Activated CD8-positive, alpha-beta memory T cell treated with anti-CD3 and anti-CD28 coated beads, Interleukin-2, amount 50 U/mL, for 48 hours (primary cell): ENCODE measurements at regions not wholly inside any gene's neighbourhood (a gene's known extent, or its start where the extent isn't known, plus 50 kb on each side); places are given as distances from the start of the nearest gene placed in this dataset.

Experiments
- DNase-seq: peaks from one replicate; pipeline ENCODE4 v3.0.0-alpha.2; 2020

- no peak for DNase-seq
Measured at GRCh38 chr15:70602834-70603560, 160.4 kb downstream of the UACA start.

- DNase-seq: no peak
Measured at GRCh38 chr15:70602281-70602680, 161.1 kb downstream of the UACA start.

- DNase-seq: no peak
Measured at GRCh38 chr15:70597945-70598344, 165.4 kb downstream of the UACA start.

- peak; percentile 42 for DNase-seq
Measured at GRCh38 chr15:70597056-70597603, 166.2 kb downstream of the UACA start.

- DNase-seq: peak; percentile 50
Measured at GRCh38 chr15:70596354-70597055, 166.9 kb downstream of the UACA start.

GRCh38 chr15:70593795-70594194 lies 169.6 kb downstream of the UACA start:
- no peak for DNase-seq

- peak; percentile 17 for DNase-seq
Measured at GRCh38 chr15:70589728-70590127, 173.6 kb downstream of the UACA start.

GRCh38 chr15:70589221-70589620 lies 174.1 kb downstream of the UACA start:
- DNase-seq: peak; percentile 34

- DNase-seq: peak; percentile 26
Measured at GRCh38 chr15:70588613-70589012, 174.7 kb downstream of the UACA start.

GRCh38 chr15:70587896-70588567 lies 175.3 kb downstream of the UACA start:
- peak; percentile 35 for DNase-seq

- peak; percentile 42 for DNase-seq
Measured at GRCh38 chr15:70587012-70587634, 176.2 kb downstream of the UACA start.

- DNase-seq: peak; percentile 42
Measured at GRCh38 chr15:70586241-70586640, 177.1 kb downstream of the UACA start.

- peak; percentile 53 for DNase-seq
Measured at GRCh38 chr15:70585707-70586034, 177.7 kb downstream of the UACA start.

GRCh38 chr15:70584838-70585706 lies 178.3 kb downstream of the UACA start:
- DNase-seq: peak; percentile 76

GRCh38 chr15:70584441-70584837 lies 178.9 kb downstream of the UACA start:
- peak; percentile 49 for DNase-seq

GRCh38 chr15:70583006-70583405 lies 180.4 kb downstream of the UACA start:
- peak; percentile 13 for DNase-seq

GRCh38 chr15:70582143-70582945 lies 181.0 kb downstream of the UACA start:
- DNase-seq: peak; percentile 29

GRCh38 chr15:70580958-70581357 lies 182.4 kb downstream of the UACA start:
- DNase-seq: peak; percentile 34

- DNase-seq: peak; percentile 39
Measured at GRCh38 chr15:70580286-70580685, 183.1 kb downstream of the UACA start.

GRCh38 chr15:70579766-70580165 lies 183.6 kb downstream of the UACA start:
- peak; percentile 33 for DNase-seq

- no peak for DNase-seq
Measured at GRCh38 chr15:70578196-70578595, 185.2 kb downstream of the UACA start.
